ENCODE measurements at regions not wholly inside any gene's neighbourhood (a gene's known extent, or its start where the extent isn't known, plus 50 kb on each side); places are given as distances from the start of the nearest gene placed in this dataset.

GRCh38 chr15:92839696-92840095 is 60.4 kb upstream of the CHD2 start:
- ATAC-seq (peak; percentile 51), DNase-seq (peak; percentile 28 to 59 (median 35))
- Histone ChIP-seq H3K27ac (peak overlapping the region in 3 of 4 donors; percentile 29 to 55 (median 33)), H3K9me3 (no peaks in the 10 kb centered on the region), H3K36me3 (replicated peaks in 1 of 2; ENCODE audit: insufficient read depth in 1 of 2, low read depth in 2 of 2) (no peaks in the 10 kb centered on the region), H3K4me1 (peaks cover 16% of the 10 kb centered on the region), H3K27me3 (no peaks in the 10 kb centered on the region), H3K4me3 (no peak overlapping the region)
- intact Hi-C loops (cut with DNase I): no loop called here
- no peak for TF ChIP-seq CTCF (IDR thresholded peaks at IDR 0.05)
- no peak for TF ChIP-seq POLR2A (IDR thresholded peaks at IDR 0.05)
- 37 to 46% methylated on average over 5 of the region's 5 CpGs for WGBS, 2 donors

GRCh38 chr15:92840149-92840548 is 60.0 kb upstream of the CHD2 start:
- peak; percentile 80 for ATAC-seq

GRCh38 chr15:92843326-92843725 is 56.8 kb upstream of the CHD2 start:
- intact Hi-C loops (cut with DNase I): no loop called here
- TF ChIP-seq POLR2A (IDR thresholded peaks at IDR 0.05) (no peak), CTCF (IDR thresholded peaks at IDR 0.05) (no peak)
- Histone ChIP-seq H3K36me3 (replicated peaks in 1 of 2; ENCODE audit: insufficient read depth in 1 of 2, low read depth in 2 of 2) (no peaks in the 10 kb centered on the region), H3K4me1 (peaks cover 30% of the 10 kb centered on the region), H3K27ac (no peak overlapping the region), H3K9me3 (no peaks in the 10 kb centered on the region), H3K27me3 (no peaks in the 10 kb centered on the region), H3K4me3 (no peak overlapping the region)
- ATAC-seq (no peak), DNase-seq (no peak)
- 90 to 98% methylated on average over 8 of the region's 8 CpGs for WGBS, 2 donors

More at GRCh38 chr15:92840149-92840548, 60.0 kb upstream of the CHD2 start:
- no peaks in the 10 kb centered on the region for H3K9me3 ChIP-seq
- H3K4me3 ChIP-seq: no peak overlapping the region
- H3K27me3 ChIP-seq: no peaks in the 10 kb centered on the region
- peak in 3 of 4 donors; percentile 44 to 50 (median 49) for DNase-seq
- H3K4me1 ChIP-seq: peaks cover 21% of the 10 kb centered on the region
- peak overlapping the region; percentile 4 to 55 (median 31) for H3K27ac ChIP-seq
- 74 to 78% methylated on average over 3 of the region's 3 CpGs for WGBS, 2 donors
- intact Hi-C loops (cut with DNase I): no loop called here
- TF ChIP-seq CTCF (IDR thresholded peaks at IDR 0.05) (no peak), POLR2A (IDR thresholded peaks at IDR 0.05) (no peak)
- no peaks in the 10 kb centered on the region for H3K36me3 ChIP-seq (replicated peaks in 1 of 2; ENCODE audit: insufficient read depth in 1 of 2, low read depth in 2 of 2)

GRCh38 chr15:92843814-92844213 is 56.3 kb upstream of the CHD2 start:
- Histone ChIP-seq H3K27me3 (no peaks in the 10 kb centered on the region), H3K27ac (no peak overlapping the region), H3K4me1 (peaks cover 30% of the 10 kb centered on the region), H3K36me3 (replicated peaks in 1 of 2; ENCODE audit: insufficient read depth in 1 of 2, low read depth in 2 of 2) (no peaks in the 10 kb centered on the region), H3K4me3 (no peak overlapping the region), H3K9me3 (no peaks in the 10 kb centered on the region)
- 96 to 98% methylated on average over 7 of the region's 7 CpGs for WGBS, 2 donors
- ATAC-seq (no peak), DNase-seq (no peak)
- intact Hi-C loops (cut with DNase I): no loop called here
- TF ChIP-seq CTCF (IDR thresholded peaks at IDR 0.05) (no peak), POLR2A (IDR thresholded peaks at IDR 0.05) (no peak)

- H3K36me3 ChIP-seq (replicated peaks in 1 of 2; ENCODE audit: insufficient read depth in 1 of 2, low read depth in 2 of 2): no peaks in the 10 kb centered on the region
- no peak overlapping the region for H3K4me3 ChIP-seq
- H3K4me1 ChIP-seq: peaks cover 24% of the 10 kb centered on the region
- ATAC-seq: peak; percentile 83
- H3K27me3 ChIP-seq: no peaks in the 10 kb centered on the region
- peak overlapping the region; percentile 22 to 88 (median 74) for H3K27ac ChIP-seq
- intact Hi-C loops (cut with DNase I): no loop called here
- no peaks in the 10 kb centered on the region for H3K9me3 ChIP-seq
- no peak for DNase-seq
- TF ChIP-seq POLR2A (IDR thresholded peaks at IDR 0.05): peak in 2 of 3 donors; percentile 28 to 30
- TF ChIP-seq CTCF (IDR thresholded peaks at IDR 0.05): no peak
These were observed 55.0 kb upstream of the CHD2 start for GRCh38 chr15:92845126-92845508.
